Spleen (tissue), 7 donors: ENCODE measurements at regions not wholly inside any gene's neighbourhood (a gene's known extent, or its start where the extent isn't known, plus 50 kb on each side); places are given as distances from the start of the nearest gene placed in this dataset.

ENCODE experiments used
- POLR2A ChIP-seq, 3 donors: fragments of 450-650 bp; IDR thresholded peaks; one replicate each; pipeline ENCODE4 v1.5.1; 2017; ENCODE audit warnings: antibody characterized with exemption in 3 of 3, mild to moderate bottlenecking in 1 of 3
- TF ChIP-seq, protein P1 (sequence below), 11 experiments: fragments of 200-600 bp in 7 of 11; fragments of 450-650 bp in 4 of 11; sonication (generic) in 4 of 11; IDR thresholded peaks in 8 of 11; conservative IDR thresholded peaks in 3 of 11; 1 replicate in 7 of 11; 2 replicates in 4 of 11; pipeline versions ENCODE4 v1.4.0 to v1.8.0; 2016 to 2021; ENCODE audit warnings: antibody characterized with exemption in 11 of 11, inconsistent platforms in 4 of 11, mild to moderate bottlenecking in 1 of 11
- donor health status: DM: no; HTN: no; CAD: no; lungs with moderate emphysema.
- donor health status: DM: no; HTN: no; CAD: no.
- donor health status: DM: no; HTN: no; CAD: no.

DNA sequence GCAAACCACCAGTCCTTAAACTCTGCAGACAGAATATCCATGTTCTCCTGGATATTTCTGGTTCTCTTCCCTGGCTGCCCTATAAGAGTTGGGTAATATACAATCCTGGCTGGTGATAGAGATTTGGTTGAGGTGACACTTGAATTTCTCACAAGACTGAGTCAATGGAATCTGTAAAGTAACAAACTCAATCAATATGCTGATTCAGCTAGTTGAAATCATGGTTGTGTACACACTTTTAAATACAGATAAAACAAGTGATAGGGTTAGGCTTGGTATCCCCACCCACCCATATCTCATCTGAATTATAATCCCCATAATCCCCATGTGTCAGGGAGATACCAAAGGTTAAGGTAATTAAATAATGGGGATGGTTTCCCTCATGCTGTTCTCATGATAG is 349.2 kb upstream of the MAD2L1 start:
- TF ChIP-seq POLR2A (IDR thresholded peaks at IDR 0.05), result no peak
- TF ChIP-seq, protein P1, sequence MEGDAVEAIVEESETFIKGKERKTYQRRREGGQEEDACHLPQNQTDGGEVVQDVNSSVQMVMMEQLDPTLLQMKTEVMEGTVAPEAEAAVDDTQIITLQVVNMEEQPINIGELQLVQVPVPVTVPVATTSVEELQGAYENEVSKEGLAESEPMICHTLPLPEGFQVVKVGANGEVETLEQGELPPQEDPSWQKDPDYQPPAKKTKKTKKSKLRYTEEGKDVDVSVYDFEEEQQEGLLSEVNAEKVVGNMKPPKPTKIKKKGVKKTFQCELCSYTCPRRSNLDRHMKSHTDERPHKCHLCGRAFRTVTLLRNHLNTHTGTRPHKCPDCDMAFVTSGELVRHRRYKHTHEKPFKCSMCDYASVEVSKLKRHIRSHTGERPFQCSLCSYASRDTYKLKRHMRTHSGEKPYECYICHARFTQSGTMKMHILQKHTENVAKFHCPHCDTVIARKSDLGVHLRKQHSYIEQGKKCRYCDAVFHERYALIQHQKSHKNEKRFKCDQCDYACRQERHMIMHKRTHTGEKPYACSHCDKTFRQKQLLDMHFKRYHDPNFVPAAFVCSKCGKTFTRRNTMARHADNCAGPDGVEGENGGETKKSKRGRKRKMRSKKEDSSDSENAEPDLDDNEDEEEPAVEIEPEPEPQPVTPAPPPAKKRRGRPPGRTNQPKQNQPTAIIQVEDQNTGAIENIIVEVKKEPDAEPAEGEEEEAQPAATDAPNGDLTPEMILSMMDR (IDR thresholded peaks at IDR 0.05 in 8 of 11, conservative IDR thresholded peaks at IDR 0.05 in 3 of 11), result no peak
